Uterus (tissue), 3 donors: ENCODE measurements at regions not wholly inside any gene's neighbourhood (a gene's known extent, or its start where the extent isn't known, plus 50 kb on each side); places are given as distances from the start of the nearest gene placed in this dataset.

Experiments used
- DNase-seq, 2 donors: peaks; one replicate each; pipeline ENCODE4 v3.0.0-alpha.2; 2019 to 2020
- H3K27ac ChIP-seq, 2 donors: fragments of 200-600 bp; sonication (generic); 1 replicate in 1 of 2; 2 replicates in 1 of 2; pipeline ENCODE4 v1.5.1; 2016 to 2018
- H3K27me3 ChIP-seq, 2 donors: fragments of 200-600 bp; sonication (generic); one replicate each; pipeline ENCODE4 v1.5.1; 2018 to 2019; ENCODE audit warnings: control low read depth in 1 of 2
- H3K36me3 ChIP-seq, 2 donors: fragments of 200-600 bp; sonication (generic); one replicate each; pipeline ENCODE4 v1.5.1; 2019; ENCODE audit warnings: control low read depth in 1 of 2
- H3K4me1 ChIP-seq, 2 donors: fragments of 200-600 bp; sonication (generic); one replicate each; pipeline ENCODE4 v1.5.1; 2018 to 2019; ENCODE audit warnings: control low read depth in 1 of 2
- H3K4me3 ChIP-seq, 2 donors: fragments of 200-600 bp; sonication (generic); 1 replicate in 1 of 2; 2 replicates in 1 of 2; pipeline ENCODE4 v1.5.1; 2018 to 2019; ENCODE audit warnings: mild to moderate bottlenecking in 1 of 2
- H3K9me3 ChIP-seq, 2 donors: fragments of 200-600 bp; sonication (generic); one replicate each; pipeline ENCODE4 v1.5.1; 2019; ENCODE audit warnings: control low read depth in 1 of 2
- CTCF ChIP-seq, 4 experiments: fragments of 200-600 bp in 2 of 4; fragments of 450-650 bp in 2 of 4; sonication (generic) in 2 of 4; IDR thresholded peaks; one replicate each; pipeline ENCODE4 v1.5.1; 2016 to 2019; ENCODE audit warnings: antibody characterized with exemption in 4 of 4, mild to moderate bottlenecking in 2 of 4, moderate library complexity in 1 of 4
- POLR2A ChIP-seq, 2 donors: fragments of 450-650 bp; IDR thresholded peaks; one replicate each; pipeline ENCODE4 v1.6.1; 2016; ENCODE audit warnings: antibody characterized with exemption in 2 of 2, mild to moderate bottlenecking in 1 of 2, moderate library complexity in 1 of 2
- intact Hi-C: fragments of 100-400 bp; cut with DNase I; formaldehyde crosslinking; loops from one replicate; pipeline ENCODE4 v1.15.1; 2023; ENCODE audit warnings: low total_unique reads
- donor health status: DM: yes; HTN: yes; CAD: no.

GRCh38 chr1:221170171-221170570 lies 290.9 kb downstream of the HLX start:
- Histone ChIP-seq H3K27me3 (no peaks in the 10 kb centered on the region), H3K36me3 (no peaks in the 10 kb centered on the region), H3K9me3 (no peaks in the 10 kb centered on the region), H3K4me3 (no peak overlapping the region), H3K27ac (no peak overlapping the region), H3K4me1 (no peaks in the 10 kb centered on the region)
- intact Hi-C loops: no loop called here
- TF ChIP-seq CTCF (IDR thresholded peaks at IDR 0.05) (no peak), POLR2A (IDR thresholded peaks at IDR 0.05) (no peak)
- DNase-seq: no peak

- TF ChIP-seq POLR2A (IDR thresholded peaks at IDR 0.05): no peak
- no peak for TF ChIP-seq CTCF (IDR thresholded peaks at IDR 0.05)
- intact Hi-C loops: no loop called here
- Histone ChIP-seq H3K4me3 (no peak overlapping the region), H3K9me3 (no peaks in the 10 kb centered on the region), H3K27me3 (no peaks in the 10 kb centered on the region), H3K27ac (no peak overlapping the region), H3K4me1 (no peaks in the 10 kb centered on the region), H3K36me3 (no peaks in the 10 kb centered on the region)
- DNase-seq: no peak
These were observed 292.5 kb downstream of the HLX start for GRCh38 chr1:221171768-221172167.

GRCh38 chr1:221172841-221173240 lies 293.6 kb downstream of the HLX start:
- intact Hi-C loops: no loop called here
- H3K4me1 ChIP-seq: no peaks in the 10 kb centered on the region
- TF ChIP-seq POLR2A (IDR thresholded peaks at IDR 0.05) (no peak), CTCF (IDR thresholded peaks at IDR 0.05) (no peak)
- no peak overlapping the region for H3K4me3 ChIP-seq
- no peaks in the 10 kb centered on the region for H3K9me3 ChIP-seq
- no peaks in the 10 kb centered on the region for H3K27me3 ChIP-seq
- no peak for DNase-seq
- no peak overlapping the region for H3K27ac ChIP-seq
- no peaks in the 10 kb centered on the region for H3K36me3 ChIP-seq

- H3K9me3 ChIP-seq: no peaks in the 10 kb centered on the region
- TF ChIP-seq CTCF (IDR thresholded peaks at IDR 0.05) (no peak), POLR2A (IDR thresholded peaks at IDR 0.05) (no peak)
- H3K4me3 ChIP-seq: no peak overlapping the region
- no peaks in the 10 kb centered on the region for H3K4me1 ChIP-seq
- H3K27ac ChIP-seq: no peak overlapping the region
- no peaks in the 10 kb centered on the region for H3K36me3 ChIP-seq
- H3K27me3 ChIP-seq: no peaks in the 10 kb centered on the region
- no peak for DNase-seq
- intact Hi-C loops: no loop called here
These were observed 295.2 kb downstream of the HLX start for GRCh38 chr1:221174330-221174993.

- TF ChIP-seq CTCF (IDR thresholded peaks at IDR 0.05) (no peak), POLR2A (IDR thresholded peaks at IDR 0.05) (no peak)
- H3K9me3 ChIP-seq: no peaks in the 10 kb centered on the region
- DNase-seq: no peak
- no peaks in the 10 kb centered on the region for H3K36me3 ChIP-seq
- no peak overlapping the region for H3K4me3 ChIP-seq
- no peaks in the 10 kb centered on the region for H3K4me1 ChIP-seq
- intact Hi-C loops: no loop called here
- no peak overlapping the region for H3K27ac ChIP-seq
- no peaks in the 10 kb centered on the region for H3K27me3 ChIP-seq
These were observed 296.0 kb downstream of the HLX start for GRCh38 chr1:221175249-221175648.
